ENCODE measurements at regions not wholly inside any gene's neighbourhood (a gene's known extent, or its start where the extent isn't known, plus 50 kb on each side); places are given as distances from the start of the nearest gene placed in this dataset.

GRCh38 chr2:145759228-145759915 lies 1239.5 kb upstream of the ZEB2 start:
- no TSS peak for BruUV-seq (replicated peaks)
- no peak for ATAC-seq
- RAD21 ChIA-PET (ENCODE audit: low non-redundant PET in 1 of 2, low total read pairs in 2 of 2, uncharacterized antibody in 2 of 2, unreplicated experiment in 2 of 2) = no interaction called here
- no peaks in the 10 kb centered on the region for H3K4me1 ChIP-seq (ENCODE audit: control insufficient read depth in 1 of 2, insufficient read depth in 2 of 2, low read length in 2 of 2)
- H3K9me3 ChIP-seq (ENCODE audit: control insufficient read depth in 1 of 2, insufficient read depth in 1 of 2, low read depth in 1 of 2, low read length in 2 of 2) = no peaks in the 10 kb centered on the region
- intact Hi-C loops (cut with micrococcal nuclease) = no loop called here
- H3K79me2 ChIP-seq (ENCODE audit: insufficient read depth, low read length) = no peaks in the 10 kb centered on the region
- CTCF ChIA-PET = no interaction called here
- no peak overlapping the region for H3K4me3 ChIP-seq (replicated peaks in 1 of 2; ENCODE audit: low read depth in 1 of 2, low read length in 2 of 2)
- POLR2A ChIA-PET = no interaction called here
- no peaks in the 10 kb centered on the region for H4K20me1 ChIP-seq (ENCODE audit: insufficient read depth)
- no peak overlapping the region for H3K27ac ChIP-seq (ENCODE audit: low read depth, low read length)
- H3K36me3 ChIP-seq (ENCODE audit: control insufficient read depth in 1 of 2, insufficient read depth in 2 of 2, low read length in 2 of 2) = no peaks in the 10 kb centered on the region
- no peaks in the 10 kb centered on the region for H3K27me3 ChIP-seq (ENCODE audit: insufficient read depth, low read length)
- no peak for DNase-seq (ENCODE audit: low read depth, low spot score)
- no peak for TF ChIP-seq ZFX (IDR thresholded peaks at IDR 0.05)
- no peak for TF ChIP-seq CBX3 (IDR thresholded peaks at IDR 0.05; ENCODE audit: low read depth)
- TF ChIP-seq RAD21 (IDR thresholded peaks at IDR 0.05; ENCODE audit: low read depth) = no peak
- no peak for TF ChIP-seq EZH2 (IDR thresholded peaks at IDR 0.05)
- no peak for TF ChIP-seq FOSL1 (IDR thresholded peaks at IDR 0.05; ENCODE audit: low read depth)
- TF ChIP-seq ZNF274 (IDR thresholded peaks at IDR 0.05; ENCODE audit: low read depth, low read length) = no peak
- TF ChIP-seq POLR2AphosphoS5 (IDR thresholded peaks at IDR 0.05; ENCODE audit: low read depth, low read length) = no peak
- TF ChIP-seq, protein P1, sequence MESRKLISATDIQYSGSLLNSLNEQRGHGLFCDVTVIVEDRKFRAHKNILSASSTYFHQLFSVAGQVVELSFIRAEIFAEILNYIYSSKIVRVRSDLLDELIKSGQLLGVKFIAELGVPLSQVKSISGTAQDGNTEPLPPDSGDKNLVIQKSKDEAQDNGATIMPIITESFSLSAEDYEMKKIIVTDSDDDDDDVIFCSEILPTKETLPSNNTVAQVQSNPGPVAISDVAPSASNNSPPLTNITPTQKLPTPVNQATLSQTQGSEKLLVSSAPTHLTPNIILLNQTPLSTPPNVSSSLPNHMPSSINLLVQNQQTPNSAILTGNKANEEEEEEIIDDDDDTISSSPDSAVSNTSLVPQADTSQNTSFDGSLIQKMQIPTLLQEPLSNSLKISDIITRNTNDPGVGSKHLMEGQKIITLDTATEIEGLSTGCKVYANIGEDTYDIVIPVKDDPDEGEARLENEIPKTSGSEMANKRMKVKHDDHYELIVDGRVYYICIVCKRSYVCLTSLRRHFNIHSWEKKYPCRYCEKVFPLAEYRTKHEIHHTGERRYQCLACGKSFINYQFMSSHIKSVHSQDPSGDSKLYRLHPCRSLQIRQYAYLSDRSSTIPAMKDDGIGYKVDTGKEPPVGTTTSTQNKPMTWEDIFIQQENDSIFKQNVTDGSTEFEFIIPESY (IDR thresholded peaks at IDR 0.05; ENCODE audit: extremely low read depth, insufficient replicate concordance, low read length) = no peak
- TF ChIP-seq, protein P2, sequence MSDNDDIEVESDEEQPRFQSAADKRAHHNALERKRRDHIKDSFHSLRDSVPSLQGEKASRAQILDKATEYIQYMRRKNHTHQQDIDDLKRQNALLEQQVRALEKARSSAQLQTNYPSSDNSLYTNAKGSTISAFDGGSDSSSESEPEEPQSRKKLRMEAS (IDR thresholded peaks at IDR 0.05) = no peak
- H3K9me2 ChIP-seq (ENCODE audit: insufficient read depth) = peaks cover 5% of the 10 kb centered on the region; the same call in 1 of the 2 replicates
- no peak overlapping the region for H3K9ac ChIP-seq (ENCODE audit: low read length)
- no peak overlapping the region for H3K4me2 ChIP-seq (ENCODE audit: low read length)
- no peak overlapping the region for H2AFZ ChIP-seq (ENCODE audit: low read depth, low read length, poor library complexity, severe bottlenecking)
